IMR-90 (cell line): ENCODE measurements at regions not wholly inside any gene's neighbourhood (a gene's known extent, or its start where the extent isn't known, plus 50 kb on each side); places are given as distances from the start of the nearest gene placed in this dataset.

Experiments
- ATAC-seq: fragments of 200-7000 bp; cut with Tn5 transposase; 2 replicates; pipeline ENCODE4 v1.9.1; 2020; ENCODE audit warnings: low read depth, mild to moderate bottlenecking, moderate library complexity
- BruUV-seq: library from RNA; stranded (reverse); fragments of 400-500 nt; replicated peaks from 2 replicates; lab custom pipeline; 2021; lab: Mats Ljungman, UMichigan
- CTCF ChIA-PET: fragments of 300-600 bp; formaldehyde crosslinking; extraction: SDS; loops from one replicate; lab custom pipeline; 2021; ENCODE audit warnings: antibody characterized with exemption; lab: Yijun Ruan, JAX
- POLR2A ChIA-PET: fragments of 300-600 bp; sonication (Branson Sonifier 250); formaldehyde crosslinking; loops from one replicate; lab custom pipeline; 2022; ENCODE audit warnings: antibody characterized with exemption; ENCODE audit not compliant: unreplicated experiment; lab: Charles Lee
- DNase-seq: peaks from one replicate; pipeline ENCODE4 v3.0.0; 2013
- H2AFZ ChIP-seq: replicated peaks from 2 replicates; pipeline ENCODE3; 2013; ENCODE audit warnings: low read length, mild to moderate bottlenecking; ENCODE audit not compliant: poor library complexity
- H2AK5ac ChIP-seq: 2 replicates; pipeline ENCODE4 v1.6.1; 2013; ENCODE audit warnings: low read depth, low read length, inconsistent platforms
- H2AK9ac ChIP-seq: replicated peaks from 2 replicates; pipeline ENCODE3; 2013; ENCODE audit warnings: mild to moderate bottlenecking, low read depth, low read length, moderate library complexity; ENCODE audit not compliant: poor library complexity
- H2BK120ac ChIP-seq: 2 replicates; pipeline ENCODE4 v1.6.1; 2013; ENCODE audit warnings: low read depth, low read length, inconsistent platforms
- H2BK15ac ChIP-seq: 3 replicates; pipeline ENCODE4 v1.6.1; 2013; ENCODE audit warnings: low read depth, low read length, inconsistent platforms
- H2BK20ac ChIP-seq: 2 replicates; pipeline ENCODE4 v1.6.1; 2013; ENCODE audit warnings: low read depth, mild to moderate bottlenecking, inconsistent platforms, low read length, moderate library complexity
- H2BK5ac ChIP-seq: 2 replicates; pipeline ENCODE4 v1.6.1; 2013; ENCODE audit warnings: mild to moderate bottlenecking, low read depth, low read length, inconsistent platforms; ENCODE audit not compliant: poor library complexity, severe bottlenecking
- H3K14ac ChIP-seq: replicated peaks from 2 replicates; pipeline ENCODE4 v1.6.1; 2013; ENCODE audit warnings: low read depth, low read length, inconsistent platforms
- H3K18ac ChIP-seq: 2 replicates; pipeline ENCODE4 v1.6.1; 2013; ENCODE audit warnings: low read depth, low read length, control low read depth
- H3K23ac ChIP-seq: 2 replicates; pipeline ENCODE4 v1.6.1; 2013; ENCODE audit warnings: low read depth, low read length, inconsistent platforms
- H3K27ac ChIP-seq: 2 replicates; pipeline ENCODE4 v1.5.1; 2013; ENCODE audit warnings: mild to moderate bottlenecking, control low read depth, low read length; ENCODE audit not compliant: insufficient read depth
- H3K27me3 ChIP-seq: 2 replicates; pipeline ENCODE4 v1.6.1; 2013; ENCODE audit warnings: low read length; ENCODE audit not compliant: control insufficient read depth, insufficient read depth
- H3K36me3 ChIP-seq: 2 replicates; pipeline ENCODE4 v1.6.1; 2013; ENCODE audit warnings: low read length, mixed read lengths; ENCODE audit not compliant: control insufficient read depth, insufficient read depth
- H3K4ac ChIP-seq: 2 replicates; pipeline ENCODE4 v1.6.1; 2013; ENCODE audit warnings: low read depth, low read length, inconsistent platforms
- H3K4me1 ChIP-seq: 2 replicates; pipeline ENCODE4 v1.6.1; 2013; ENCODE audit warnings: low read length, mixed read lengths; ENCODE audit not compliant: control insufficient read depth, insufficient read depth
- H3K4me2 ChIP-seq: 2 replicates; pipeline ENCODE4 v1.6.1; 2013; ENCODE audit warnings: low read depth, mild to moderate bottlenecking, control low read depth, low read length, moderate library complexity
- H3K4me3 ChIP-seq: 2 replicates; pipeline ENCODE4 v1.5.1; 2013; ENCODE audit warnings: low read depth, mild to moderate bottlenecking, control low read depth, low read length, moderate library complexity; ENCODE audit not compliant: insufficient read depth
- H3K56ac ChIP-seq: 2 replicates; pipeline ENCODE4 v1.6.1; 2013; ENCODE audit warnings: low read length, inconsistent platforms; ENCODE audit not compliant: insufficient read depth; ENCODE audit errors: extremely low read depth
- H3K79me1 ChIP-seq, 2 experiments: 2 replicates each; pipeline ENCODE4 v1.6.1; 2013; ENCODE audit warnings: low read length in 2 of 2, inconsistent platforms in 1 of 2, low read depth in 1 of 2
- H3K9ac ChIP-seq: 2 replicates; pipeline ENCODE4 v1.6.1; 2013; ENCODE audit warnings: low read depth, low read length, control low read depth
- H3K9me1 ChIP-seq: 2 replicates; pipeline ENCODE4 v1.6.1; 2013; ENCODE audit warnings: low read length, inconsistent platforms; ENCODE audit not compliant: insufficient read depth
- H3K9me3 ChIP-seq: 2 replicates; pipeline ENCODE4 v1.6.1; 2013; ENCODE audit warnings: low read length; ENCODE audit not compliant: control insufficient read depth, insufficient read depth
- H4K20me1 ChIP-seq: 2 replicates; pipeline ENCODE4 v1.6.1; 2013; ENCODE audit warnings: low read length, inconsistent platforms; ENCODE audit not compliant: insufficient read depth
- H4K5ac ChIP-seq: 2 replicates; pipeline ENCODE4 v1.6.1; 2013; ENCODE audit warnings: mild to moderate bottlenecking, low read depth, low read length, control low read depth
- H4K8ac ChIP-seq, 2 experiments: 2 replicates each; pipeline ENCODE4 v1.6.1; 2013; ENCODE audit warnings: low read depth in 2 of 2, low read length in 2 of 2, control low read depth in 1 of 2, inconsistent platforms in 1 of 2
- H4K91ac ChIP-seq: 2 replicates; pipeline ENCODE4 v1.6.1; 2013; ENCODE audit warnings: low read depth, low read length, inconsistent platforms; ENCODE audit not compliant: insufficient read depth
- BHLHE40 ChIP-seq: fragments of 150-350 bp; IDR thresholded peaks from 2 replicates; pipeline ENCODE4 v1.6.1; 2016; ENCODE audit warnings: mild to moderate bottlenecking, low read depth, low read length
- CEBPB ChIP-seq: IDR thresholded peaks from 2 replicates; pipeline ENCODE4 v1.6.1; 2012; ENCODE audit warnings: low read depth, low read length, improper control_type of control experiment
- ELK1 ChIP-seq: fragments of 150-350 bp; IDR thresholded peaks from 2 replicates; pipeline ENCODE4 v1.6.1; 2016; ENCODE audit warnings: low read depth, mild to moderate bottlenecking, low read length, moderate library complexity, borderline replicate concordance
- FOS ChIP-seq: fragments of 150-350 bp; IDR thresholded peaks from 2 replicates; pipeline ENCODE4 v1.6.1; 2016; ENCODE audit warnings: low read depth, low read length
- MAFK ChIP-seq: IDR thresholded peaks from 2 replicates; pipeline ENCODE4 v1.6.1; 2012; ENCODE audit warnings: low read depth, low read length, improper control_type of control experiment
- MAZ ChIP-seq: IDR thresholded peaks from 2 replicates; pipeline ENCODE4 v1.6.1; 2012; ENCODE audit warnings: low read depth, mild to moderate bottlenecking, low read length, improper control_type of control experiment, moderate library complexity, borderline replicate concordance
- NFE2L2 ChIP-seq: fragments of 150-350 bp; IDR thresholded peaks from 2 replicates; pipeline ENCODE4 v1.6.1; 2016; ENCODE audit warnings: low read depth, mild to moderate bottlenecking, low read length
- POLR2A ChIP-seq: IDR thresholded peaks from 2 replicates; pipeline ENCODE4 v1.6.1; 2012; ENCODE audit warnings: mild to moderate bottlenecking, low read depth, low read length
- RAD21 ChIP-seq: IDR thresholded peaks from 2 replicates; pipeline ENCODE4 v1.6.1; 2012; ENCODE audit warnings: low read length, improper control_type of control experiment
- RCOR1 ChIP-seq: IDR thresholded peaks from 2 replicates; pipeline ENCODE4 v1.6.1; 2012; ENCODE audit warnings: mild to moderate bottlenecking, low read length, improper control_type of control experiment; ENCODE audit not compliant: insufficient replicate concordance
- RFX5 ChIP-seq: IDR thresholded peaks from 2 replicates; pipeline ENCODE4 v1.8.0; 2012; ENCODE audit warnings: low read depth, mild to moderate bottlenecking, low read length, moderate library complexity
- SMC3 ChIP-seq: fragments of 150-350 bp; IDR thresholded peaks from 2 replicates; pipeline ENCODE4 v1.6.1; 2016; ENCODE audit warnings: low read depth, mild to moderate bottlenecking, antibody characterized with exemption, low read length, moderate library complexity
- USF2 ChIP-seq: fragments of 150-350 bp; IDR thresholded peaks from 2 replicates; pipeline ENCODE4 v1.6.1; 2017; ENCODE audit warnings: mild to moderate bottlenecking, antibody characterized with exemption, low read length, low read depth
- WGBS, 2 experiments: methylation state at CpG; one replicate each; pipeline versions ENCODE4 v1.1.5 to v1.1.7; 2013; ENCODE audit warnings: missing lambda C conversion rate in 2 of 2; ENCODE audit not compliant: insufficient read length in 1 of 2; ENCODE audit errors: extremely low coverage in 2 of 2; 5-methylcytosine and 5-hydroxymethylcytosine counted together
- dilution Hi-C: fragments of 300-500 bp; cut with HindIII; formaldehyde crosslinking; loops from one replicate; pipeline ENCODE4 v1.14.3; 2018; ENCODE audit warnings: low sequenced_read_pairs; ENCODE audit not compliant: unreplicated experiment
- in situ Hi-C: fragments of 300-500 bp; cut with MboI; formaldehyde crosslinking; loops from 3 replicates; pipeline ENCODE4 v1.14.3; 2019; ENCODE audit warnings: low sequenced_read_pairs, inconsistent platforms, mixed read lengths
- intact Hi-C: fragments of 100-400 bp; cut with micrococcal nuclease; formaldehyde crosslinking; loops from 2 replicates; pipeline ENCODE4 v1.10.0; 2022

GRCh38 chr1:56168176-56168575 is 411.2 kb downstream of the PLPP3 start:
- no peaks in the 10 kb centered on the region for H4K20me1 ChIP-seq
- H4K5ac ChIP-seq: no peak overlapping the region
- no CpG with 5 or more reads among the region's 2 CpGs for WGBS, 2 experiments
- H3K18ac ChIP-seq: no peak overlapping the region
- no peaks in the 10 kb centered on the region for H3K27me3 ChIP-seq
- H3K9me3 ChIP-seq: no peaks in the 10 kb centered on the region
- no peak overlapping the region for H2AFZ ChIP-seq
- ChIA-PET CTCF (no interaction called here), POLR2A (no interaction called here)
- H3K23ac ChIP-seq: no peak overlapping the region
- no peaks in the 10 kb centered on the region; the same call in 1 of the 2 replicates for H3K9me1 ChIP-seq
- H3K14ac ChIP-seq: no peak overlapping the region
- H3K36me3 ChIP-seq: no peaks in the 10 kb centered on the region
- H3K4me1 ChIP-seq: peaks cover 1% of the 10 kb centered on the region; the same call in 1 of the 2 replicates
- no peak overlapping the region for H3K56ac ChIP-seq
- TF ChIP-seq RCOR1: no peak
- TF ChIP-seq POLR2A: no peak
- no peak for TF ChIP-seq ELK1
- TF ChIP-seq FOS: no peak
- no peak for TF ChIP-seq MAZ
- no peak for TF ChIP-seq RFX5
- TF ChIP-seq USF2: no peak
- no peak for TF ChIP-seq BHLHE40
- no peak for TF ChIP-seq NFE2L2
- TF ChIP-seq CEBPB: no peak
- TF ChIP-seq RAD21: no peak
- no peak for TF ChIP-seq MAFK
- TF ChIP-seq SMC3: no peak
- no peak overlapping the region for H3K27ac ChIP-seq
- no peak overlapping the region for H3K4me3 ChIP-seq
- H3K79me1 ChIP-seq: no peaks in the 10 kb centered on the region
- H3K4ac ChIP-seq: no peak overlapping the region
- H4K8ac ChIP-seq: no peak overlapping the region
- H2BK120ac ChIP-seq: no peak overlapping the region
- H2BK15ac ChIP-seq: no peak overlapping the region
- no peak overlapping the region; the same call in 1 of the 2 replicates for H4K91ac ChIP-seq
- no peak overlapping the region for H2BK20ac ChIP-seq
- no peak overlapping the region for H3K4me2 ChIP-seq
- intact Hi-C loops: no loop called here
- dilution Hi-C loops: no loop called here
- no TSS peak for BruUV-seq
- H2AK5ac ChIP-seq: no peak overlapping the region
- in situ Hi-C loops: no loop called here
- H3K9ac ChIP-seq: no peak overlapping the region
- DNase-seq: no peak
- no peak overlapping the region for H2AK9ac ChIP-seq
- H2BK5ac ChIP-seq: no peak overlapping the region
- ATAC-seq: no peak
